HUES48 (cell line): ENCODE measurements at regions not wholly inside any gene's neighbourhood (a gene's known extent, or its start where the extent isn't known, plus 50 kb on each side); places are given as distances from the start of the nearest gene placed in this dataset.
"Not testable (repeated sequence)": the region's sequence is repeated elsewhere in the genome, so short reads cannot be mapped to it uniquely, and the experiment has no call there.

Experiments
- H3K27ac ChIP-seq: one replicate; pipeline ENCODE4 v1.7.0; 2013; ENCODE audit warnings: low read depth, low read length, inconsistent platforms
- H3K27me3 ChIP-seq: 2 replicates; pipeline ENCODE4 v1.6.1; 2013; ENCODE audit warnings: mild to moderate bottlenecking, low read length; ENCODE audit not compliant: control insufficient read depth, insufficient read depth
- H3K36me3 ChIP-seq: 2 replicates; pipeline ENCODE4 v1.6.1; 2013; ENCODE audit warnings: low read length; ENCODE audit not compliant: control insufficient read depth, insufficient read depth
- H3K4me1 ChIP-seq: 2 replicates; pipeline ENCODE4 v1.6.1; 2013; ENCODE audit warnings: mild to moderate bottlenecking, low read length; ENCODE audit not compliant: control insufficient read depth, insufficient read depth
- H3K4me3 ChIP-seq: 2 replicates; pipeline ENCODE4 v1.5.1; 2013; ENCODE audit warnings: mild to moderate bottlenecking, low read depth, low read length
- H3K9ac ChIP-seq: 2 replicates; pipeline ENCODE4 v1.6.1; 2013; ENCODE audit warnings: mild to moderate bottlenecking, low read depth, low read length, moderate library complexity
- H3K9me3 ChIP-seq: 2 replicates; pipeline ENCODE4 v1.6.1; 2013; ENCODE audit warnings: low read length; ENCODE audit not compliant: control insufficient read depth, insufficient read depth

- not testable (repeated sequence) for H3K27ac ChIP-seq, H3K27me3 ChIP-seq, H3K36me3 ChIP-seq, H3K4me3 ChIP-seq, H3K9me3 ChIP-seq, H3K9ac ChIP-seq
- H3K4me1 ChIP-seq, result peaks cover 11% of the 10 kb centered on the region; the same call in 1 of the 2 replicates
Measured at GRCh38 chr3:75840160-75840559, 54.8 kb upstream of the ZNF717 start.

- H3K27ac ChIP-seq, result not testable (repeated sequence)
Measured at GRCh38 chr3:75850301-75851008, 65.1 kb upstream of the ZNF717 start.

GRCh38 chr3:75863130-75863529 lies 77.8 kb upstream of the ZNF717 start:
- Histone ChIP-seq H3K27ac (no peak overlapping the region), H3K9me3 (peaks cover 5% of the 10 kb centered on the region; the same call in 1 of the 2 replicates)

More at GRCh38 chr3:75850301-75851008, 65.1 kb upstream of the ZNF717 start:
- not testable (repeated sequence) for H3K9ac ChIP-seq, H3K4me3 ChIP-seq, H3K4me1 ChIP-seq, H3K9me3 ChIP-seq, H3K36me3 ChIP-seq, H3K27me3 ChIP-seq

GRCh38 chr3:75863878-75864277 lies 78.5 kb upstream of the ZNF717 start:
- Histone ChIP-seq H3K27me3 (no peaks in the 10 kb centered on the region), H3K9me3 (0 out of 2 replicates have a peak, but pooled peaks cover under 1% of the 10 kb centered on the region), H3K4me3 (no peak overlapping the region; the same call in 1 of the 2 replicates), H3K27ac (no peak overlapping the region), H3K36me3 (no peaks in the 10 kb centered on the region), H3K9ac (no peak overlapping the region), H3K4me1 (no peaks in the 10 kb centered on the region)

More at GRCh38 chr3:75863130-75863529, 77.8 kb upstream of the ZNF717 start:
- Histone ChIP-seq H3K36me3 (no peaks in the 10 kb centered on the region), H3K27me3 (no peaks in the 10 kb centered on the region), H3K4me3 (no peak overlapping the region), H3K4me1 (no peaks in the 10 kb centered on the region), H3K9ac (no peak overlapping the region)

- not testable (repeated sequence) for H3K9me3 ChIP-seq, H3K27ac ChIP-seq, H3K4me3 ChIP-seq, H3K4me1 ChIP-seq, H3K27me3 ChIP-seq, H3K36me3 ChIP-seq, H3K9ac ChIP-seq
Measured at GRCh38 chr3:75883719-75884118, 98.4 kb upstream of the ZNF717 start.

- Histone ChIP-seq H3K9me3 (no peaks in the 10 kb centered on the region), H3K27ac (no peak overlapping the region), H3K4me1 (peaks cover 13% of the 10 kb centered on the region; the same call in 1 of the 2 replicates), H3K36me3 (no peaks in the 10 kb centered on the region), H3K4me3 (no peak overlapping the region), H3K27me3 (no peaks in the 10 kb centered on the region), H3K9ac (no peak overlapping the region)
Measured at GRCh38 chr3:75886971-75887526, 101.7 kb upstream of the ZNF717 start.

GRCh38 chr3:75894234-75894633 lies 108.9 kb upstream of the ZNF717 start:
- no peaks in the 10 kb centered on the region for H3K9me3 ChIP-seq
- no peak overlapping the region for H3K4me3 ChIP-seq
- no peak overlapping the region for H3K9ac ChIP-seq
- peaks cover 13% of the 10 kb centered on the region; the same call in 1 of the 2 replicates for H3K4me1 ChIP-seq
- H3K36me3 ChIP-seq, result no peaks in the 10 kb centered on the region
- H3K27ac ChIP-seq, result no peak overlapping the region
- no peaks in the 10 kb centered on the region for H3K27me3 ChIP-seq

GRCh38 chr3:75896265-75896664 lies 110.9 kb upstream of the ZNF717 start:
- no peak overlapping the region for H3K9ac ChIP-seq
- H3K4me3 ChIP-seq, result no peak overlapping the region
- H3K9me3 ChIP-seq, result no peaks in the 10 kb centered on the region
- no peaks in the 10 kb centered on the region for H3K36me3 ChIP-seq
- H3K4me1 ChIP-seq, result 0 out of 2 replicates have a peak, but pooled peaks cover 2% of the 10 kb centered on the region
- H3K27me3 ChIP-seq, result no peaks in the 10 kb centered on the region
- no peak overlapping the region for H3K27ac ChIP-seq

GRCh38 chr3:75901446-75901845 lies 116.1 kb upstream of the ZNF717 start:
- not testable (repeated sequence) for H3K9ac ChIP-seq, H3K27ac ChIP-seq, H3K9me3 ChIP-seq, H3K4me1 ChIP-seq, H3K36me3 ChIP-seq, H3K4me3 ChIP-seq
- peaks cover 13% of the 10 kb centered on the region for H3K27me3 ChIP-seq

GRCh38 chr3:75906555-75907112 lies 121.3 kb upstream of the ZNF717 start:
- no peaks in the 10 kb centered on the region for H3K36me3 ChIP-seq
- H3K9ac ChIP-seq, result peak overlapping the region; percentile 86
- peaks cover 10% of the 10 kb centered on the region; the same call in 1 of the 2 replicates for H3K4me1 ChIP-seq
- H3K9me3 ChIP-seq, result no peaks in the 10 kb centered on the region
- H3K27me3 ChIP-seq, result peaks cover 19% of the 10 kb centered on the region
- no peak overlapping the region for H3K27ac ChIP-seq
- peak overlapping the region; percentile 98 for H3K4me3 ChIP-seq

- no peaks in the 10 kb centered on the region for H3K9me3 ChIP-seq
- no peak overlapping the region for H3K9ac ChIP-seq
- no peak overlapping the region for H3K27ac ChIP-seq
- no peaks in the 10 kb centered on the region for H3K27me3 ChIP-seq
- no peaks in the 10 kb centered on the region for H3K36me3 ChIP-seq
- no peaks in the 10 kb centered on the region for H3K4me1 ChIP-seq
- H3K4me3 ChIP-seq, result no peak overlapping the region
Measured at GRCh38 chr3:75913800-75914350, 128.5 kb upstream of the ZNF717 start.
